ENCODE measurements at regions not wholly inside any gene's neighbourhood (a gene's known extent, or its start where the extent isn't known, plus 50 kb on each side); places are given as distances from the start of the nearest gene placed in this dataset.

GRCh38 chr6:104240865-104241264 is 618.9 kb downstream of the HACE1 start:
- TF ChIP-seq POLR2AphosphoS5 (IDR thresholded peaks at IDR 0.05; ENCODE audit: insufficient read depth, low read depth, low read length) (no peak), POLR2A (IDR thresholded peaks at IDR 0.05; ENCODE audit: low read depth, low read length) (no peak), MYC (IDR thresholded peaks at IDR 0.05; ENCODE audit: low read depth, low read length) (no peak), GATA2 (IDR thresholded peaks at IDR 0.05; ENCODE audit: insufficient read depth, insufficient read length, low read depth, low read length) (no peak), JUN (IDR thresholded peaks at IDR 0.05; ENCODE audit: borderline replicate concordance, insufficient read depth, insufficient read length, low read depth) (no peak), FOS (IDR thresholded peaks at IDR 0.05; ENCODE audit: borderline replicate concordance, insufficient read depth, low read length) (no peak), CTCF (IDR thresholded peaks at IDR 0.05; ENCODE audit: extremely low read depth in 1 of 2, insufficient read depth in 1 of 2, low read depth in 1 of 2, low read length in 2 of 2) (no peak)
- Histone ChIP-seq H3K4me1 (ENCODE audit: control insufficient read depth, extremely low read depth, insufficient read depth, low read length) (no peaks in the 10 kb centered on the region), H3K9ac (replicated peaks; ENCODE audit: extremely low read depth, insufficient read depth, low read length) (no peak overlapping the region), H3K9me3 (replicated peaks; ENCODE audit: control insufficient read depth, insufficient read depth, low read length) (no peaks in the 10 kb centered on the region), H3K4me2 (ENCODE audit: insufficient read depth, low read length) (no peak overlapping the region), H3K27ac (ENCODE audit: insufficient read depth, low read depth, low read length) (no peak overlapping the region), H3K79me2 (ENCODE audit: control insufficient read depth, insufficient read depth, low read length) (no peaks in the 10 kb centered on the region), H4K20me1 (replicated peaks; ENCODE audit: control insufficient read depth, extremely low read depth, insufficient read depth, low read length) (no peaks in the 10 kb centered on the region), H3K4me3 (replicated peaks in 1 of 3; ENCODE audit: insufficient read depth in 1 of 3, low read depth in 1 of 3, low read length in 3 of 3) (no peak overlapping the region), H3K27me3 (ENCODE audit: control insufficient read depth in 2 of 2, insufficient read depth in 2 of 2, low read length in 2 of 2) (no peaks in the 10 kb centered on the region), H3K36me3 (ENCODE audit: control insufficient read depth in 2 of 2, extremely low read depth in 1 of 2, insufficient read depth in 2 of 2, low read length in 2 of 2) (no peaks in the 10 kb centered on the region), H2AFZ (ENCODE audit: low read depth, low read length) (no peak overlapping the region), H3K9me1 (replicated peaks; ENCODE audit: control insufficient read depth, extremely low read depth, insufficient read depth, low read length) (no peaks in the 10 kb centered on the region)
- POLR2A ChIA-PET, result no interaction called here
- no peak for DNase-seq (ENCODE audit: low read depth, low spot score)
- no TSS peak for BruUV-seq (replicated peaks)
- CTCF ChIA-PET, result no interaction called here
- no peak for FAIRE-seq
- dilution Hi-C loops (cut with MboI; ENCODE audit: extremely low pct_ligation_motif_present, low sequenced_read_pairs), result no loop called here
- intact Hi-C loops (cut with micrococcal nuclease), result no loop called here

DNA sequence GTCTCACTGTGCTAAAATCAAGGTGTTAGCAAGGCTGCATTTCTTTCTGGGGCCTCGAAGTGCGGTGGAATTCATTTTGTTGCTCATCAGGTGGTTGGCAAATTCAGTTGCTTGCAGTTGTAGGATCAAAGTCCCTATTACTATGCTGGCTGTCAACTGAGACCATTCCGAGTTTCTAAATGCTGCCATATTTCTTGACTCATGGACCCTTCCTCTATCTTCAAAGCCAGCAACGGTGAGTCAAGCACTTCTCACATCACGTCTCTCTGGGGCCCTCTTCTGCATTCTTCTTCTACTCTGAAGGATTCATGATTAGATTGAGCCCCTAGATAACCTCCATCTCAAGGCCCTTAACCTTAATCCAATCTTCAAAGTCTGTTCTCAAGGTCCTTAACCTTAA is 619.7 kb downstream of the HACE1 start:
- Histone ChIP-seq H3K9me3 (replicated peaks; ENCODE audit: control insufficient read depth, insufficient read depth, low read length) (no peaks in the 10 kb centered on the region), H4K20me1 (replicated peaks; ENCODE audit: control insufficient read depth, extremely low read depth, insufficient read depth, low read length) (no peaks in the 10 kb centered on the region), H3K9ac (replicated peaks; ENCODE audit: extremely low read depth, insufficient read depth, low read length) (no peak overlapping the region), H3K79me2 (ENCODE audit: control insufficient read depth, insufficient read depth, low read length) (no peaks in the 10 kb centered on the region), H3K4me3 (replicated peaks in 1 of 3; ENCODE audit: insufficient read depth in 1 of 3, low read depth in 1 of 3, low read length in 3 of 3) (no peak overlapping the region), H2AFZ (ENCODE audit: low read depth, low read length) (no peak overlapping the region), H3K9me1 (replicated peaks; ENCODE audit: control insufficient read depth, extremely low read depth, insufficient read depth, low read length) (no peaks in the 10 kb centered on the region), H3K4me2 (ENCODE audit: insufficient read depth, low read length) (no peak overlapping the region), H3K27me3 (ENCODE audit: control insufficient read depth in 2 of 2, insufficient read depth in 2 of 2, low read length in 2 of 2) (no peaks in the 10 kb centered on the region), H3K36me3 (ENCODE audit: control insufficient read depth in 2 of 2, extremely low read depth in 1 of 2, insufficient read depth in 2 of 2, low read length in 2 of 2) (no peaks in the 10 kb centered on the region), H3K27ac (ENCODE audit: insufficient read depth, low read depth, low read length) (no peak overlapping the region), H3K4me1 (ENCODE audit: control insufficient read depth, extremely low read depth, insufficient read depth, low read length) (no peaks in the 10 kb centered on the region)
- BruUV-seq (replicated peaks), result no TSS peak
- dilution Hi-C loops (cut with MboI; ENCODE audit: extremely low pct_ligation_motif_present, low sequenced_read_pairs), result no loop called here
- ChIA-PET CTCF (no interaction called here), POLR2A (no interaction called here)
- intact Hi-C loops (cut with micrococcal nuclease), result no loop called here
- no peak for FAIRE-seq
- no peak for DNase-seq (ENCODE audit: low read depth, low spot score)
- TF ChIP-seq MYC (IDR thresholded peaks at IDR 0.05; ENCODE audit: low read depth, low read length), result no peak
- no peak for TF ChIP-seq JUN (IDR thresholded peaks at IDR 0.05; ENCODE audit: borderline replicate concordance, insufficient read depth, insufficient read length, low read depth)
- no peak for TF ChIP-seq FOS (IDR thresholded peaks at IDR 0.05; ENCODE audit: borderline replicate concordance, insufficient read depth, low read length)
- TF ChIP-seq CTCF (IDR thresholded peaks at IDR 0.05; ENCODE audit: extremely low read depth in 1 of 2, insufficient read depth in 1 of 2, low read depth in 1 of 2, low read length in 2 of 2), result no peak
- TF ChIP-seq EZH2 (IDR thresholded peaks at IDR 0.05; ENCODE audit: borderline replicate concordance, low read depth, low read length, severe bottlenecking), result no peak
- no peak for TF ChIP-seq GATA2 (IDR thresholded peaks at IDR 0.05; ENCODE audit: insufficient read depth, insufficient read length, low read depth, low read length)
- TF ChIP-seq POLR2A (IDR thresholded peaks at IDR 0.05; ENCODE audit: low read depth, low read length), result no peak
- no peak for TF ChIP-seq MAX (IDR thresholded peaks at IDR 0.05; ENCODE audit: insufficient read depth, insufficient read length)
- TF ChIP-seq POLR2AphosphoS5 (IDR thresholded peaks at IDR 0.05; ENCODE audit: insufficient read depth, low read depth, low read length), result no peak

Data from endothelial cell of umbilical vein (primary cell).